Keratinocyte (primary cell): ENCODE measurements at regions not wholly inside any gene's neighbourhood (a gene's known extent, or its start where the extent isn't known, plus 50 kb on each side); places are given as distances from the start of the nearest gene placed in this dataset.

Experiments used
- DNase-seq: peaks from one replicate; pipeline ENCODE4 v3.0.0-alpha.2; 2011; ENCODE audit warnings: low read depth, missing footprints, low spot score
- FAIRE-seq: peaks from 2 replicates; lab custom pipeline; 2011; peaks lifted over from hg19 to GRCh38; lab: Jason Lieb, UNC
- H2AFZ ChIP-seq: 2 replicates; pipeline ENCODE4 v1.6.0; 2012; ENCODE audit warnings: low read length, control low read depth, inconsistent platforms; ENCODE audit not compliant: control insufficient read depth
- H3K27ac ChIP-seq: 2 replicates; pipeline ENCODE4 v1.5.1; 2011; ENCODE audit warnings: low read length; ENCODE audit not compliant: control insufficient read depth, insufficient read depth
- H3K27me3 ChIP-seq: 3 replicates; pipeline ENCODE4 v1.6.0; 2011; ENCODE audit warnings: low read length; ENCODE audit not compliant: control insufficient read depth, insufficient read depth; ENCODE audit errors: extremely low read depth
- H3K36me3 ChIP-seq, 2 experiments: 2 replicates in 1 of 2; 3 replicates in 1 of 2; pipeline ENCODE4 v1.5.1; 2011; ENCODE audit warnings: low read length in 2 of 2, mild to moderate bottlenecking in 1 of 2; ENCODE audit not compliant: control insufficient read depth in 2 of 2, insufficient read depth in 2 of 2; ENCODE audit errors: extremely low read depth in 1 of 2
- H3K4me1 ChIP-seq: 3 replicates; pipeline ENCODE4 v1.5.1; 2011; ENCODE audit warnings: low read length; ENCODE audit not compliant: control insufficient read depth, insufficient read depth; ENCODE audit errors: extremely low read depth
- H3K4me2 ChIP-seq: 3 replicates; pipeline ENCODE4 v1.6.0; 2011; ENCODE audit warnings: low read depth, low read length; ENCODE audit not compliant: control insufficient read depth, insufficient read depth; ENCODE audit errors: extremely low read depth
- H3K4me3 ChIP-seq, 3 experiments: fragments of 200-600 bp in 1 of 3; sonication (generic) in 1 of 3; 2 replicates in 2 of 3; 3 replicates in 1 of 3; pipeline ENCODE4 v1.5.1; 2011 to 2016; ENCODE audit warnings: low read length in 3 of 3, mild to moderate bottlenecking in 3 of 3, control low read depth in 2 of 3, inconsistent platforms in 1 of 3, low read depth in 1 of 3, mixed read lengths in 1 of 3, mixed run types in 1 of 3, moderate library complexity in 1 of 3; ENCODE audit not compliant: control insufficient read depth in 2 of 3, insufficient read depth in 2 of 3; ENCODE audit errors: extremely low read depth in 1 of 3
- H3K79me2 ChIP-seq: 2 replicates; pipeline ENCODE4 v1.6.0; 2012; ENCODE audit warnings: low read length; ENCODE audit not compliant: control insufficient read depth, insufficient read depth
- H3K9ac ChIP-seq: 3 replicates; pipeline ENCODE4 v1.6.0; 2011; ENCODE audit warnings: low read length; ENCODE audit not compliant: control insufficient read depth, insufficient read depth; ENCODE audit errors: extremely low read depth
- H3K9me1 ChIP-seq: 3 replicates; pipeline ENCODE4 v1.6.0; 2011; ENCODE audit warnings: low read length; ENCODE audit not compliant: control insufficient read depth, insufficient read depth; ENCODE audit errors: extremely low read depth
- H3K9me3 ChIP-seq: 2 replicates; pipeline ENCODE4 v1.5.1; 2012; ENCODE audit warnings: low read depth, low read length; ENCODE audit not compliant: control insufficient read depth
- H4K20me1 ChIP-seq: 3 replicates; pipeline ENCODE4 v1.6.0; 2011; ENCODE audit warnings: low read length; ENCODE audit not compliant: control insufficient read depth, insufficient read depth; ENCODE audit errors: extremely low read depth
- EZH2 ChIP-seq: IDR thresholded peaks from one replicate; pipeline ENCODE4 v1.6.1; 2012; ENCODE audit warnings: inconsistent platforms, mild to moderate bottlenecking, low read length, moderate library complexity
- dilution Hi-C: fragments of 300-500 bp; cut with MboI; formaldehyde crosslinking; loops from one replicate; pipeline ENCODE4 v1.7.0; 2020; ENCODE audit warnings: low sequenced_read_pairs; ENCODE audit not compliant: extremely low pct_ligation_motif_present
- TF ChIP-seq, protein P1 (sequence below), 3 experiments: IDR thresholded peaks in 1 of 3; conservative IDR thresholded peaks in 1 of 3; optimal IDR thresholded peaks in 1 of 3; 2 replicates in 2 of 3; 3 replicates in 1 of 3; pipeline versions ENCODE3 to v1.5.1; 2011; ENCODE audit warnings: low read length in 3 of 3, mild to moderate bottlenecking in 3 of 3, moderate library complexity in 2 of 3, control low read depth in 1 of 3, inconsistent platforms in 1 of 3; ENCODE audit not compliant: insufficient read depth in 2 of 3; ENCODE audit errors: extremely low read depth in 1 of 3

- H4K20me1 ChIP-seq = no peaks in the 10 kb centered on the region
- H3K79me2 ChIP-seq = no peaks in the 10 kb centered on the region
- FAIRE-seq (no peak), DNase-seq (no peak)
- no peaks in the 10 kb centered on the region for H3K9me3 ChIP-seq
- H3K9ac ChIP-seq = no peak overlapping the region
- dilution Hi-C loops = no loop called here
- no peak overlapping the region for H3K4me2 ChIP-seq
- H2AFZ ChIP-seq = no peak overlapping the region
- no peaks in the 10 kb centered on the region for H3K9me1 ChIP-seq
- H3K27ac ChIP-seq = no peak overlapping the region
- H3K4me1 ChIP-seq = no peaks in the 10 kb centered on the region
- H3K27me3 ChIP-seq = no peaks in the 10 kb centered on the region
- TF ChIP-seq, protein P1, sequence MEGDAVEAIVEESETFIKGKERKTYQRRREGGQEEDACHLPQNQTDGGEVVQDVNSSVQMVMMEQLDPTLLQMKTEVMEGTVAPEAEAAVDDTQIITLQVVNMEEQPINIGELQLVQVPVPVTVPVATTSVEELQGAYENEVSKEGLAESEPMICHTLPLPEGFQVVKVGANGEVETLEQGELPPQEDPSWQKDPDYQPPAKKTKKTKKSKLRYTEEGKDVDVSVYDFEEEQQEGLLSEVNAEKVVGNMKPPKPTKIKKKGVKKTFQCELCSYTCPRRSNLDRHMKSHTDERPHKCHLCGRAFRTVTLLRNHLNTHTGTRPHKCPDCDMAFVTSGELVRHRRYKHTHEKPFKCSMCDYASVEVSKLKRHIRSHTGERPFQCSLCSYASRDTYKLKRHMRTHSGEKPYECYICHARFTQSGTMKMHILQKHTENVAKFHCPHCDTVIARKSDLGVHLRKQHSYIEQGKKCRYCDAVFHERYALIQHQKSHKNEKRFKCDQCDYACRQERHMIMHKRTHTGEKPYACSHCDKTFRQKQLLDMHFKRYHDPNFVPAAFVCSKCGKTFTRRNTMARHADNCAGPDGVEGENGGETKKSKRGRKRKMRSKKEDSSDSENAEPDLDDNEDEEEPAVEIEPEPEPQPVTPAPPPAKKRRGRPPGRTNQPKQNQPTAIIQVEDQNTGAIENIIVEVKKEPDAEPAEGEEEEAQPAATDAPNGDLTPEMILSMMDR (optimal IDR thresholded peaks at IDR 0.05 in 1 of 3, IDR thresholded peaks at IDR 0.05 in 1 of 3, conservative IDR thresholded peaks at IDR 0.05 in 1 of 3; ENCODE audit: extremely low read depth in 1 of 3, insufficient read depth in 2 of 3, low read length in 3 of 3) = no peak
- TF ChIP-seq EZH2 = no peak
- H3K4me3 ChIP-seq = no peak overlapping the region
- no peaks in the 10 kb centered on the region for H3K36me3 ChIP-seq
Observed at GRCh38 chr4:157832596-157832995, 340.2 kb downstream of the GASK1B start.

DNA sequence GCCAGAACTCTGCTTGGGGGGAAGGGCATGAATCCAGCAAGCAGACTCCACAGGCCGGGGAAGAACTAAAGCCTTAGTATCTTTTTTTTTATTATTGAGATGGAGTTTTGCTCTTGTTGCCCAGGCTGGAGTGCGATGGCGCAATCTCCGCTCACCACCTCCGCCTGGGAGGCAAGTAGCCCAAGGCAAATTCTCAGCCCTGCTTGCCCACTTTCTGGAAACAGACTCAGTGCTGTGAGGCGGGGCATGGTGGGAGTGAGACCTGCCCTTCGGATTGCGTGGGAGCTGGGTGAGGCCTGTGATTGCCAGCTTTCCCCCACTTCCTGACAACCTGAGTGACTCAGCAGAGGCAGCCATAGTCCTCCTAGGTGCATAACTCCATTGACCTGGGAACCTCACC, 348.8 kb downstream of the GASK1B start:
- TF ChIP-seq, protein P1 (optimal IDR thresholded peaks at IDR 0.05 in 1 of 3, IDR thresholded peaks at IDR 0.05 in 1 of 3, conservative IDR thresholded peaks at IDR 0.05 in 1 of 3; ENCODE audit: extremely low read depth in 1 of 3, insufficient read depth in 2 of 3, low read length in 3 of 3) = no peak
- no peak for TF ChIP-seq EZH2
- Histone ChIP-seq H3K27ac (no peak overlapping the region), H3K36me3 (no peaks in the 10 kb centered on the region), H3K4me1 (no peaks in the 10 kb centered on the region), H3K9ac (no peak overlapping the region), H3K4me3 (no peak overlapping the region), H4K20me1 (no peaks in the 10 kb centered on the region), H3K27me3 (no peaks in the 10 kb centered on the region), H3K9me3 (no peaks in the 10 kb centered on the region), H3K4me2 (no peak overlapping the region), H3K79me2 (no peaks in the 10 kb centered on the region), H3K9me1 (no peaks in the 10 kb centered on the region), H2AFZ (no peak overlapping the region)
- dilution Hi-C loops = no loop called here
- no peak for FAIRE-seq
- DNase-seq = no peak
